Omental fat pad (tissue), 3 donors: ENCODE measurements at regions not wholly inside any gene's neighbourhood (a gene's known extent, or its start where the extent isn't known, plus 50 kb on each side); places are given as distances from the start of the nearest gene placed in this dataset.

Experiments used
- ATAC-seq: fragments of 150-250 bp; one replicate; pipeline ENCODE4 v1.9.1; 2016; ENCODE audit warnings: mild to moderate bottlenecking, moderate library complexity; ENCODE audit not compliant: low FRiP score
- DNase-seq: peaks from one replicate; pipeline ENCODE4 v3.0.0-alpha.2; 2019; ENCODE audit warnings: low spot score
- TF ChIP-seq, protein P1 (sequence below), 3 donors: fragments of 450-650 bp; IDR thresholded peaks; one replicate each; pipeline ENCODE4 v1.5.1; 2016 to 2017; ENCODE audit warnings: antibody characterized with exemption in 3 of 3, mild to moderate bottlenecking in 3 of 3, moderate library complexity in 2 of 3

DNA sequence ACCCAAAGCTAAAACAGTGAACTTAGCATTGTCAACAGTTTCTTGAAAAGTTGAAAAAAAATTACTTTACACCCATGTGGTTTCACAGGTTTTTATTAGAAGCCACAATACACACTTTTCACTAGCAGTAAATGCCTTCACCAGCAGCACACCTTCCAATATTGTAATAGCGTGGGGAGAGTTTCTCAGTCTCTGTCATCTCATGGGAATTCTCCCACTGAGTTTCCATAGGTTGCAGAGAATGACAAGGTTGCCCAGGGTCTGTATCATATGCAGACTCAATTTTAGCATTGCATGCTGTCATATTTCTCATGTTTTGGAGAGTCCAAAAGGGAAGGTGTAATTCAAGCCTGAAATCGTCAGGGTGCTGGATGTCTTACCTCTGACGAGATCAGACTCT, 486.1 kb upstream of the TENM3 start:
- DNase-seq (no peak), ATAC-seq (no peak)
- TF ChIP-seq, protein P1, sequence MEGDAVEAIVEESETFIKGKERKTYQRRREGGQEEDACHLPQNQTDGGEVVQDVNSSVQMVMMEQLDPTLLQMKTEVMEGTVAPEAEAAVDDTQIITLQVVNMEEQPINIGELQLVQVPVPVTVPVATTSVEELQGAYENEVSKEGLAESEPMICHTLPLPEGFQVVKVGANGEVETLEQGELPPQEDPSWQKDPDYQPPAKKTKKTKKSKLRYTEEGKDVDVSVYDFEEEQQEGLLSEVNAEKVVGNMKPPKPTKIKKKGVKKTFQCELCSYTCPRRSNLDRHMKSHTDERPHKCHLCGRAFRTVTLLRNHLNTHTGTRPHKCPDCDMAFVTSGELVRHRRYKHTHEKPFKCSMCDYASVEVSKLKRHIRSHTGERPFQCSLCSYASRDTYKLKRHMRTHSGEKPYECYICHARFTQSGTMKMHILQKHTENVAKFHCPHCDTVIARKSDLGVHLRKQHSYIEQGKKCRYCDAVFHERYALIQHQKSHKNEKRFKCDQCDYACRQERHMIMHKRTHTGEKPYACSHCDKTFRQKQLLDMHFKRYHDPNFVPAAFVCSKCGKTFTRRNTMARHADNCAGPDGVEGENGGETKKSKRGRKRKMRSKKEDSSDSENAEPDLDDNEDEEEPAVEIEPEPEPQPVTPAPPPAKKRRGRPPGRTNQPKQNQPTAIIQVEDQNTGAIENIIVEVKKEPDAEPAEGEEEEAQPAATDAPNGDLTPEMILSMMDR (IDR thresholded peaks at IDR 0.05) = no peak

DNA sequence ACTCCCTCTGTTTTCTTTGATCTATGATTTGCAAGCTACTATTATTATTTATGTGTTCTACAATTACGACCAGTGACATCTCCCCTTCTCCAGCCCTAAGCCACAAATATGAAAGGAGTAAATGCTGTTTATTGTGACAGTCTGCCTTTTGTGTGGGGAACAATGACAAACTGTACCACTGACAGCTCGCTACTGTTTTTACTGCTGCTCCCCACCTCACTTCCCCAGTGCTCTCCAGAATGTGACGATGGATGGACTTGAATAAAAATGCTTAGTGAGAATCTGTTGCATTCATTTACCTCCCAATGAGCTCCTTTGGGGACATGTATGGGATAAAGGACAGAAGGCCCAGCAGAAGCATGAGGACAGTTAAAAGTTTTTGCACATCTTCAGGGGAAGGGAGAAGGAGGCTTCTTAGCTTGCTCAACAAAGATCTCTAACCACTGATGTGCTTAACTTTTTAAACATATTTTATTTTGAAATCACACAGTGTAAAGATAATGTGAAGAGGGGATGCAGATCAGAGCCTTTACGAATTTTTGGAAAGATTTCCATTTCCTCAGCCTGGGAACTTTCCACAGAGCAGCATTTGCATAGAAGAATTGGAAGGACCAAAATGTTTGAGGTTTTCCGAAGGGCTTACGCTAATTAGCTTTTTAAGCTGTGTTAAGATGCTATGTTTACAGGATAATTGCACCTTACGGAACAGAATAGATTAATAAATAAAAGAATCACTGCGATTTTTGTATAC, 485.1 kb upstream of the TENM3 start:
- DNase-seq (no peak), ATAC-seq (no peak)
- TF ChIP-seq, protein P1 (IDR thresholded peaks at IDR 0.05) = no peak

DNA sequence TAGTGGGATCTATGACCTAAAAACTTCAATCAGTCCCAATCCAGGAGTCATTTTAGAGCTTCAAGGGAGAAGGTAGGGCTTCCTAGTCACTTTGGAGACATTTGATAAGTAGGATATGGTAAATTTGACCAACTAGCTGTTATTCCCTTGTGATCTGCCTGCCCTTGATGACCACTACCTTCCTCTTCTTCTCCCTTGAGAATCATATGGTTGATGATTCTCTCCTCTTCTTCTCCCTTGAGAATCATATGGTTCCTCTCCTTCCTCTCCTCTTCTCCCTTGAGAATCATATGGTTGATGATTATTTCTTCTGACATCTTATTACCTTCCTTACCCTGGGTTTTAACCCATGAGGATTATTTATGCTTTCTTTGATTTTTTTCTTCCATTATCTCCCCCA, 482.6 kb upstream of the TENM3 start:
- no peak for DNase-seq
- TF ChIP-seq, protein P1 (IDR thresholded peaks at IDR 0.05) = no peak
- ATAC-seq = no peak

GRCh38 chr4:181761156-181761555, 482.0 kb upstream of the TENM3 start:
- ATAC-seq (no peak), DNase-seq (no peak)
- TF ChIP-seq, protein P1 (IDR thresholded peaks at IDR 0.05) = no peak

DNA sequence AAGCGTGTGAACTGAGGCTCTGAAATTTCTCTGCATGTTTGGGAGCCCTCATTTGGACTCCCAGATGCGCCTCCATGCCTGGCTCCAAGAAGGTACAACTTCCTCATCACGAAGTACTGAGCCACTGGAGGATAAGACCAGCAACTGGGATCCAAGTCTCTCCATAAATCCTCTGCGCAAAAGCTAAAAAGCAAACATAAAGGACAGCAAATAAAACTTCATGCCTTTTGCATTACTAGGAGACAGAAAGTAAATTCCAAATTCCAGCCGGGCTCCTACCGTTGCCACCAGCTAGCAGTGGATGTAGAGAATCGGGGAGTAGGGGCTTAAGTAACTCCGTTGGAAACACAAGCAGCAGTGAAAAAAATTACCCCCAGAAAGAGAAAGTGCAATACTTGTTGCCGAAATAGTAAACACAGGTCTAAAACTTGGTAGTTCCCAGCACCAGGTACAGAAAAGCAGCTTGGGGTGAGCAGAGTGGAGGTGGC, 477.1 kb upstream of the TENM3 start:
- TF ChIP-seq, protein P1 (IDR thresholded peaks at IDR 0.05) = no peak
- ATAC-seq (no peak), DNase-seq (no peak)

DNA sequence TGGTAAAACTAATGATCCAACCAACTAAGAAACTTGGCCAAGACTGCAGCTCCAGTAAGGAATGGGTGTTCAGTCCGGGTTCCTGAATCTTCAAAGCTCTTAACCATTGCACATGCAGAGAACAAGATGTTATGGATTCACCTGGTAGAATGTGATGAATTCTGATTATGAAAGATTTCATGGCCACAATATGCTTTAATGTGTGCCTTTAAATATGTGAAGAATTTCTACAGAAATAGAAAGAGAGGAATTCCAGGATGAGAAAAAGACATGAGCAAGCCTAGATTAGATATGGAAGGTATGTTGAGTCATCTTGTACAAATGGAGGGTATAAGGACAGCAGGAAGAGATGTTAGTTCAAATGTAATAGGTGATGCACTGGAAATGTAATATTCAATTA, 472.2 kb upstream of the TENM3 start:
- ATAC-seq = no peak

More for the DNA sequence above, 472.2 kb upstream of the TENM3 start:
- TF ChIP-seq, protein P1 (IDR thresholded peaks at IDR 0.05) = no peak
- DNase-seq = no peak
